ENCODE measurements at regions not wholly inside any gene's neighbourhood (a gene's known extent, or its start where the extent isn't known, plus 50 kb on each side); places are given as distances from the start of the nearest gene placed in this dataset.

- DNase-seq (ENCODE audit: low read depth in 3 of 3, low spot score in 1 of 3) = no peak
Measured at GRCh38 chr18:37997695-37998094, 432.1 kb upstream of the CELF4 start.

- no peak for DNase-seq (ENCODE audit: low read depth in 3 of 3, low spot score in 1 of 3)
Measured at GRCh38 chr18:37987901-37988300, 422.3 kb upstream of the CELF4 start.

GRCh38 chr18:37986665-37987064 is 421.1 kb upstream of the CELF4 start:
- DNase-seq (ENCODE audit: low read depth in 3 of 3, low spot score in 1 of 3) = no peak

- no peak for DNase-seq (ENCODE audit: low read depth in 3 of 3, low spot score in 1 of 3)
Measured at GRCh38 chr18:37985126-37985525, 419.5 kb upstream of the CELF4 start.

GRCh38 chr18:37980556-37980955 is 415.0 kb upstream of the CELF4 start:
- no peak for DNase-seq (ENCODE audit: low read depth in 3 of 3, low spot score in 1 of 3)

- no peak for DNase-seq (ENCODE audit: low read depth in 3 of 3, low spot score in 1 of 3)
Measured at GRCh38 chr18:37975446-37975845, 409.8 kb upstream of the CELF4 start.

- DNase-seq (ENCODE audit: low read depth in 3 of 3, low spot score in 1 of 3) = no peak
Measured at GRCh38 chr18:37967261-37967660, 401.7 kb upstream of the CELF4 start.

GRCh38 chr18:37965572-37965970 is 400.0 kb upstream of the CELF4 start:
- DNase-seq (ENCODE audit: low read depth in 3 of 3, low spot score in 1 of 3) = no peak

GRCh38 chr18:37964885-37965571 is 399.4 kb upstream of the CELF4 start:
- no peak for DNase-seq (ENCODE audit: low read depth in 3 of 3, low spot score in 1 of 3)

GRCh38 chr18:37963837-37964236 is 398.2 kb upstream of the CELF4 start:
- DNase-seq (ENCODE audit: low read depth in 3 of 3, low spot score in 1 of 3) = no peak

- DNase-seq (ENCODE audit: low read depth in 3 of 3, low spot score in 1 of 3) = no peak
Measured at GRCh38 chr18:37962316-37962966, 396.8 kb upstream of the CELF4 start.

- no peak for DNase-seq (ENCODE audit: low read depth in 3 of 3, low spot score in 1 of 3)
Measured at GRCh38 chr18:37958499-37958898, 392.9 kb upstream of the CELF4 start.

GRCh38 chr18:37956902-37957301 is 391.3 kb upstream of the CELF4 start:
- DNase-seq (ENCODE audit: low read depth in 3 of 3, low spot score in 1 of 3) = no peak

- no peak for DNase-seq (ENCODE audit: low read depth in 3 of 3, low spot score in 1 of 3)
Measured at GRCh38 chr18:37956020-37956419, 390.4 kb upstream of the CELF4 start.

GRCh38 chr18:37955201-37955600 is 389.6 kb upstream of the CELF4 start:
- no peak for DNase-seq (ENCODE audit: low read depth in 3 of 3, low spot score in 1 of 3)

- no peak for DNase-seq (ENCODE audit: low read depth in 3 of 3, low spot score in 1 of 3)
Measured at GRCh38 chr18:37953876-37954275, 388.3 kb upstream of the CELF4 start.

GRCh38 chr18:37948471-37948870 is 382.9 kb upstream of the CELF4 start:
- no peak for DNase-seq (ENCODE audit: low read depth in 3 of 3, low spot score in 1 of 3)

- no peak for DNase-seq (ENCODE audit: low read depth in 3 of 3, low spot score in 1 of 3)
Measured at GRCh38 chr18:37946324-37946723, 380.7 kb upstream of the CELF4 start.

- no peak for DNase-seq (ENCODE audit: low read depth in 3 of 3, low spot score in 1 of 3)
Measured at GRCh38 chr18:37944700-37945270, 379.2 kb upstream of the CELF4 start.

- DNase-seq (ENCODE audit: low read depth in 3 of 3, low spot score in 1 of 3) = no peak
Measured at GRCh38 chr18:37937287-37937686, 371.7 kb upstream of the CELF4 start.

- no peak for DNase-seq (ENCODE audit: low read depth in 3 of 3, low spot score in 1 of 3)
Measured at GRCh38 chr18:37935086-37935485, 369.5 kb upstream of the CELF4 start.

GRCh38 chr18:37930640-37931039 is 365.0 kb upstream of the CELF4 start:
- DNase-seq (ENCODE audit: low read depth in 3 of 3, low spot score in 1 of 3) = no peak

GRCh38 chr18:37922162-37922561 is 356.6 kb upstream of the CELF4 start:
- no peak for DNase-seq (ENCODE audit: low read depth in 3 of 3, low spot score in 1 of 3)
